Endothelial cell of umbilical vein (primary cell): ENCODE measurements at regions not wholly inside any gene's neighbourhood (a gene's known extent, or its start where the extent isn't known, plus 50 kb on each side); places are given as distances from the start of the nearest gene placed in this dataset.

Experiments
- GATA2 ChIP-seq: IDR thresholded peaks from 2 replicates; pipeline ENCODE4 v1.7.0; 2011; ENCODE audit warnings: low read depth, mild to moderate bottlenecking, moderate library complexity, mixed read lengths, low read length; ENCODE audit not compliant: insufficient read length, insufficient read depth
- JUN ChIP-seq: IDR thresholded peaks from 2 replicates; pipeline ENCODE4 v1.6.1; 2011; ENCODE audit warnings: borderline replicate concordance, low read depth; ENCODE audit not compliant: insufficient read length, insufficient read depth
- POLR2A ChIP-seq: IDR thresholded peaks from 2 replicates; pipeline ENCODE4 v1.6.1; 2012; ENCODE audit warnings: low read depth, mild to moderate bottlenecking, control low read depth, low read length
- POLR2AphosphoS5 ChIP-seq: IDR thresholded peaks from 2 replicates; pipeline ENCODE4 v1.6.1; 2012; ENCODE audit warnings: low read depth, mild to moderate bottlenecking, control low read depth, low read length, moderate library complexity; ENCODE audit not compliant: insufficient read depth
- TF ChIP-seq, protein P1 (sequence below), 2 donors: IDR thresholded peaks; 1 replicate in 1 of 2; 2 replicates in 1 of 2; pipeline ENCODE4 v1.5.1; 2011; ENCODE audit warnings: low read length in 2 of 2, mild to moderate bottlenecking in 2 of 2, moderate library complexity in 2 of 2, control low read depth in 1 of 2, inconsistent platforms in 1 of 2, low read depth in 1 of 2; ENCODE audit not compliant: insufficient read depth in 1 of 2; ENCODE audit errors: extremely low read depth in 1 of 2

DNA sequence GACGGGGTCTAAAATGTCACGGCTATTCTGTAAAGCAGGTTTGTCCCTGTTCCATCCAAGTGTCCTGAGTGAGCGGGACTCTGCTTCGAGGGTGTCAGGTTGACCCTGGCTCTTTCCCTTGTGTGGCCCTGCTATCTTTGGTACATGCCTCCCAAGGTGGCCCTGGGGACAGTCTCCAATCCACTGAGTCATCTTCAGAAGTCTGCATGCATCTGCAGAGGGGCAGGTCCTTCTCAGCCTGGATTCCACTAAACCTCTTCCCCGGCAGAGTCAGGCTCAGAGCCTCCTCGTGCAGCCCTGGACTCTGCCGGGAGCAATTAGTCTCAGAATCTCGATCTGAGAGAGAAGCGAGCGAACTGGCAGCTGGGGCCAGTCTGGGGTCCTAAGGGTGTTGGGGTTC is 50.1 kb upstream of the KCNJ15 start:
- TF ChIP-seq, protein P1, sequence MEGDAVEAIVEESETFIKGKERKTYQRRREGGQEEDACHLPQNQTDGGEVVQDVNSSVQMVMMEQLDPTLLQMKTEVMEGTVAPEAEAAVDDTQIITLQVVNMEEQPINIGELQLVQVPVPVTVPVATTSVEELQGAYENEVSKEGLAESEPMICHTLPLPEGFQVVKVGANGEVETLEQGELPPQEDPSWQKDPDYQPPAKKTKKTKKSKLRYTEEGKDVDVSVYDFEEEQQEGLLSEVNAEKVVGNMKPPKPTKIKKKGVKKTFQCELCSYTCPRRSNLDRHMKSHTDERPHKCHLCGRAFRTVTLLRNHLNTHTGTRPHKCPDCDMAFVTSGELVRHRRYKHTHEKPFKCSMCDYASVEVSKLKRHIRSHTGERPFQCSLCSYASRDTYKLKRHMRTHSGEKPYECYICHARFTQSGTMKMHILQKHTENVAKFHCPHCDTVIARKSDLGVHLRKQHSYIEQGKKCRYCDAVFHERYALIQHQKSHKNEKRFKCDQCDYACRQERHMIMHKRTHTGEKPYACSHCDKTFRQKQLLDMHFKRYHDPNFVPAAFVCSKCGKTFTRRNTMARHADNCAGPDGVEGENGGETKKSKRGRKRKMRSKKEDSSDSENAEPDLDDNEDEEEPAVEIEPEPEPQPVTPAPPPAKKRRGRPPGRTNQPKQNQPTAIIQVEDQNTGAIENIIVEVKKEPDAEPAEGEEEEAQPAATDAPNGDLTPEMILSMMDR (IDR thresholded peaks at IDR 0.05; ENCODE audit: extremely low read depth in 1 of 2, insufficient read depth in 1 of 2, low read depth in 1 of 2, low read length in 2 of 2), result no peak
- TF ChIP-seq JUN, result no peak
- TF ChIP-seq POLR2AphosphoS5, result no peak
- no peak for TF ChIP-seq GATA2
- TF ChIP-seq POLR2A, result no peak
